H1 (cell line): ENCODE measurements at regions not wholly inside any gene's neighbourhood (a gene's known extent, or its start where the extent isn't known, plus 50 kb on each side); places are given as distances from the start of the nearest gene placed in this dataset.

Experiments used
- CTCF ChIA-PET: fragments of 300-600 bp; sonication (Branson Sonifier 250); formaldehyde crosslinking; loops from one replicate; lab custom pipeline; 2021; ENCODE audit not compliant: partially characterized antibody; lab: Charles Lee
- POLR2A ChIA-PET: fragments of 300-600 bp; sonication (Branson Sonifier 250); formaldehyde crosslinking; loops from one replicate; lab custom pipeline; 2021; ENCODE audit warnings: inconsistent platforms; ENCODE audit not compliant: partially characterized antibody; lab: Charles Lee
- DNase-seq, 2 experiments: peaks; one replicate each; pipeline versions ENCODE4 v3.0.0 to v3.0.0-alpha.2; 2010 to 2022; ENCODE audit warnings: low spot score in 2 of 2, low read depth in 1 of 2, mixed read lengths in 1 of 2
- FAIRE-seq: peaks from 2 replicates; lab custom pipeline; 2011; peaks lifted over from hg19 to GRCh38; lab: Jason Lieb, UNC
- H2AFZ ChIP-seq: 2 replicates; pipeline ENCODE4 v1.8.1; 2012; ENCODE audit warnings: low read length, inconsistent platforms
- H2AK5ac ChIP-seq: 2 replicates; pipeline ENCODE4 v1.6.1; 2013; ENCODE audit warnings: low read depth, low read length
- H2BK120ac ChIP-seq: replicated peaks from 2 replicates; pipeline ENCODE3; 2013; ENCODE audit warnings: low read depth, low read length, inconsistent platforms
- H2BK12ac ChIP-seq: 2 replicates; pipeline ENCODE4 v1.6.1; 2013; ENCODE audit warnings: low read depth, low read length
- H2BK15ac ChIP-seq: 2 replicates; pipeline ENCODE4 v1.6.1; 2013; ENCODE audit warnings: low read length
- H2BK20ac ChIP-seq: 2 replicates; pipeline ENCODE4 v1.6.1; 2013; ENCODE audit warnings: low read length
- H2BK5ac ChIP-seq: 2 replicates; pipeline ENCODE4 v1.6.1; 2013; ENCODE audit warnings: low read depth, low read length
- H3K14ac ChIP-seq: 2 replicates; pipeline ENCODE4 v1.6.1; 2013; ENCODE audit warnings: inconsistent platforms; ENCODE audit not compliant: insufficient read length
- H3K18ac ChIP-seq: 2 replicates; pipeline ENCODE4 v1.6.1; 2013; ENCODE audit warnings: low read length; ENCODE audit errors: extremely low read depth
- H3K23ac ChIP-seq: 2 replicates; pipeline ENCODE4 v1.6.1; 2013; ENCODE audit warnings: inconsistent platforms; ENCODE audit not compliant: insufficient read length
- H3K23me2 ChIP-seq: 2 replicates; pipeline ENCODE4 v1.6.1; 2013; ENCODE audit warnings: low read depth, low read length
- H3K27ac ChIP-seq: 2 replicates; pipeline ENCODE4 v1.6.1; 2011; ENCODE audit warnings: low read depth, low read length, inconsistent platforms
- H3K27me3 ChIP-seq, 4 experiments: replicated peaks in 1 of 4; 1 replicate in 1 of 4; 2 replicates in 3 of 4; pipeline versions ENCODE4 v1.6.1 to v1.8.1; 2011 to 2013; ENCODE audit warnings: low read length in 3 of 4, mild to moderate bottlenecking in 3 of 4, inconsistent platforms in 2 of 4, mixed read lengths in 2 of 4, moderate library complexity in 1 of 4; ENCODE audit not compliant: control insufficient read depth in 3 of 4, insufficient read depth in 3 of 4; ENCODE audit errors: extremely low read depth in 1 of 4
- H3K36me3 ChIP-seq, 4 experiments: 2 replicates each; pipeline versions ENCODE4 v1.6.1 to v1.8.1; 2011 to 2013; ENCODE audit warnings: mild to moderate bottlenecking in 4 of 4, low read length in 3 of 4, moderate library complexity in 2 of 4, control low read depth in 1 of 4, inconsistent platforms in 1 of 4; ENCODE audit not compliant: insufficient read depth in 4 of 4, control insufficient read depth in 2 of 4
- H3K4ac ChIP-seq: replicated peaks from 2 replicates; pipeline ENCODE3; 2013; ENCODE audit warnings: low read length, low read depth, mixed read lengths, inconsistent platforms; ENCODE audit not compliant: insufficient read length
- H3K4me1 ChIP-seq, 4 experiments: replicated peaks in 1 of 4; 1 replicate in 1 of 4; 2 replicates in 3 of 4; pipeline versions ENCODE4 v1.6.1 to v1.8.1; 2011 to 2013; ENCODE audit warnings: low read length in 3 of 4, inconsistent platforms in 2 of 4, mixed read lengths in 1 of 4; ENCODE audit not compliant: insufficient read depth in 4 of 4, control insufficient read depth in 3 of 4
- H3K4me2 ChIP-seq, 2 experiments: 2 replicates each; pipeline versions ENCODE4 v1.6.1 to v1.8.1; 2011 to 2013; ENCODE audit warnings: low read depth in 2 of 2, low read length in 2 of 2, control low read depth in 1 of 2, inconsistent platforms in 1 of 2, mild to moderate bottlenecking in 1 of 2; ENCODE audit not compliant: insufficient read depth in 1 of 2
- H3K4me3 ChIP-seq, 4 experiments: fragments of 200-600, 300-600 bp in 1 of 4; sonication (generic), shearing (Covaris generic), sonication (Bioruptor Twin) in 1 of 4; 2 replicates each; pipeline versions ENCODE4 v1.5.1 to v1.8.1; 2011 to 2016; ENCODE audit warnings: low read length in 4 of 4, low read depth in 3 of 4, control low read depth in 2 of 4, inconsistent platforms in 2 of 4, mild to moderate bottlenecking in 2 of 4, mixed read lengths in 1 of 4, moderate library complexity in 1 of 4; ENCODE audit not compliant: insufficient read depth in 2 of 4; ENCODE audit errors: extremely low read depth in 1 of 4
- H3K56ac ChIP-seq: replicated peaks from 2 replicates; pipeline ENCODE3; 2013; ENCODE audit warnings: low read depth, mild to moderate bottlenecking, mixed read lengths, low read length, inconsistent platforms; ENCODE audit not compliant: insufficient read length
- H3K79me1 ChIP-seq: 2 replicates; pipeline ENCODE4 v1.6.1; 2013; ENCODE audit warnings: low read depth, low read length, control low read depth
- H3K79me2 ChIP-seq, 2 experiments: 2 replicates each; pipeline versions ENCODE4 v1.6.1 to v1.8.1; 2012 to 2013; ENCODE audit warnings: low read length in 2 of 2, mild to moderate bottlenecking in 2 of 2, inconsistent platforms in 1 of 2; ENCODE audit not compliant: insufficient read depth in 2 of 2, control insufficient read depth in 1 of 2
- H3K9ac ChIP-seq, 4 experiments: replicated peaks in 1 of 4; 1 replicate in 1 of 4; 2 replicates in 3 of 4; pipeline versions ENCODE4 v1.6.1 to v1.8.1; 2011 to 2013; ENCODE audit warnings: low read depth in 3 of 4, low read length in 3 of 4, control low read depth in 2 of 4, mild to moderate bottlenecking in 2 of 4, moderate library complexity in 2 of 4, inconsistent platforms in 1 of 4; ENCODE audit errors: extremely low read depth in 1 of 4
- H3K9me3 ChIP-seq, 2 experiments: 2 replicates each; pipeline versions ENCODE4 v1.6.1 to v1.8.1; 2012 to 2013; ENCODE audit warnings: mild to moderate bottlenecking in 2 of 2, moderate library complexity in 2 of 2, control low read depth in 1 of 2, inconsistent platforms in 1 of 2, low read depth in 1 of 2, low read length in 1 of 2, mixed read lengths in 1 of 2; ENCODE audit not compliant: insufficient read depth in 2 of 2
- H4K20me1 ChIP-seq, 2 experiments: replicated peaks in 1 of 2; 2 replicates each; pipeline versions ENCODE3 to v1.8.1; 2011 to 2013; ENCODE audit warnings: inconsistent platforms in 2 of 2, low read length in 2 of 2, mild to moderate bottlenecking in 1 of 2; ENCODE audit not compliant: insufficient read depth in 2 of 2, control insufficient read depth in 1 of 2
- H4K5ac ChIP-seq: 2 replicates; pipeline ENCODE4 v1.6.1; 2013; ENCODE audit warnings: low read length, low read depth, mixed read lengths, inconsistent platforms; ENCODE audit not compliant: insufficient read length
- H4K8ac ChIP-seq: 2 replicates; pipeline ENCODE4 v1.8.0; 2013; ENCODE audit warnings: mild to moderate bottlenecking, moderate library complexity, low read length, inconsistent platforms; ENCODE audit not compliant: insufficient read depth; ENCODE audit errors: extremely low read depth
- H4K91ac ChIP-seq: replicated peaks from 2 replicates; pipeline ENCODE3; 2013; ENCODE audit warnings: low read length, mixed read lengths, inconsistent platforms; ENCODE audit not compliant: insufficient read length
- TBP ChIP-seq: IDR thresholded peaks from 2 replicates; pipeline ENCODE4 v1.6.1; 2011; ENCODE audit warnings: low read depth, low read length, improper control_type of control experiment
- TEAD4 ChIP-seq: IDR thresholded peaks from 2 replicates; pipeline ENCODE4 v1.6.1; 2012; ENCODE audit warnings: low read depth, low read length, inconsistent platforms, mixed read lengths
- YY1 ChIP-seq: IDR thresholded peaks from 2 replicates; pipeline ENCODE4 v1.6.1; 2011; ENCODE audit warnings: low read depth, mild to moderate bottlenecking, low read length
- WGBS, 2 experiments: shearing (Covaris generic) in 1 of 2; methylation state at CpG; one replicate each; pipeline versions ENCODE4 v1.1.6 to v1.1.7; 2013 to 2015; ENCODE audit warnings: low lambda C conversion rate in 2 of 2, mixed read lengths in 2 of 2, inconsistent platforms in 1 of 2, low coverage in 1 of 2, missing lambda C conversion rate in 1 of 2; ENCODE audit not compliant: insufficient replicate concordance in 2 of 2, insufficient coverage in 1 of 2, insufficient read length in 1 of 2; ENCODE audit errors: extremely low coverage in 1 of 2, missing lambda C conversion rate in 1 of 2; 5-methylcytosine and 5-hydroxymethylcytosine counted together

DNA sequence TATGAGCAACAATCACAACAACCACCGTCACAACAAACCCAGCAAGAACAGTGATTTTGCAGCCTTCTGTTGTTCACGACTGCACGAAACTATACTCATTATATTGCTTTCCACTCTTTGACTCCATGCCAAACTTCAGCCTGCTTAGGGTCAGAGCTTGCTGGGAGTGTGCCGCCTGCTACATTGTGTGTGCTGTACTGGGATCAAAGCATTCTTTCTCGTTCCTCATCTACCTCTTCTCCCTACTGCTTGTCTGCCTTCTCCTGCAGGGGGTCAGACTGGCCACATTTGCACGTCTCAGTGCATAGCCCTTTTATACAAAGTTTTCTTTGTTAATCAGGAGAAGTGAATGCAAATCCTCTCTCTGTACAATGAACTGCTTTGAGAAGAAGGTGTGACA is 401.6 kb upstream of the CITED2 start:
- Histone ChIP-seq H3K9me3 (no peaks in the 10 kb centered on the region), H3K23ac (no peak overlapping the region), H4K20me1 (no peaks in the 10 kb centered on the region), H4K8ac (no peak overlapping the region), H3K9ac (no peak overlapping the region), H3K27ac (no peak overlapping the region), H2AK5ac (no peak overlapping the region), H2BK15ac (no peak overlapping the region), H3K4me3 (no peak overlapping the region), H3K4ac (no peak overlapping the region), H3K56ac (no peak overlapping the region), H3K18ac (no peak overlapping the region), H4K5ac (no peak overlapping the region), H3K23me2 (no peaks in the 10 kb centered on the region), H3K79me2 (no peaks in the 10 kb centered on the region), H2BK12ac (no peak overlapping the region), H2BK20ac (no peak overlapping the region), H3K4me1 (peaks cover 0 to 17% (median 3%) of the 10 kb centered on the region in 4 experiments; a peak in 3 of 7 replicates), H3K79me1 (no peaks in the 10 kb centered on the region), H4K91ac (no peak overlapping the region), H2AFZ (no peak overlapping the region), H2BK120ac (no peak overlapping the region), H3K36me3 (no peaks in the 10 kb centered on the region), H3K14ac (no peak overlapping the region), H2BK5ac (no peak overlapping the region), H3K4me2 (no peak overlapping the region), H3K27me3 (no peaks in the 10 kb centered on the region)
- DNase-seq (no peak), FAIRE-seq (no peak)
- CTCF ChIA-PET = no interaction called here
- TF ChIP-seq TEAD4 (0 out of 2 replicates have a peak, but pooled peaks have one; percentile 47), YY1 (no peak), TBP (no peak)
- POLR2A ChIA-PET = interaction anchor here (1.3 kb wide), 1 partner anchor 401 kb away, joined by 3 read pairs; no protein-coding TSS in a partner anchor
- 76% methylated on average over 6 of the region's 6 CpGs; no CpG with 5 or more reads in 1 of the 2 experiments for WGBS, 2 experiments
